K562 (cell line): ENCODE measurements at regions not wholly inside any gene's neighbourhood (a gene's known extent, or its start where the extent isn't known, plus 50 kb on each side); places are given as distances from the start of the nearest gene placed in this dataset.

ENCODE experiments used
- ATAC-seq: fragments of 200-7000 bp; cut with Tn5 transposase; 3 replicates; pipeline ENCODE4 v1.9.1; 2020; ENCODE audit warnings: moderate library complexity
- BruUV-seq: library from RNA; stranded (reverse); fragments of 400-500 nt; replicated peaks from 2 replicates; lab custom pipeline; 2021; lab: Mats Ljungman, UMichigan
- CTCF ChIA-PET: fragments of 300-600 bp; formaldehyde crosslinking; extraction: SDS; loops from one replicate; lab custom pipeline; 2021; ENCODE audit warnings: low intra/inter-chr PET ratio; lab: Yijun Ruan, JAX
- POLR2A ChIA-PET: fragments of 300-600, 350-650 bp; sonication (Branson Sonifier 250); formaldehyde crosslinking; extraction: SDS; loops from one replicate; lab custom pipeline; 2021; ENCODE audit warnings: antibody characterized with exemption, inconsistent platforms; lab: Yijun Ruan, JAX
- DNase-seq, 4 experiments: peaks; one replicate each; pipeline versions ENCODE4 v3.0.0 to v3.0.0-alpha.2; 2011 to 2018; ENCODE audit warnings: low spot score in 3 of 4, mixed read lengths in 3 of 4; ENCODE audit errors: extremely low read depth in 1 of 4
- FAIRE-seq: peaks from 2 replicates; lab custom pipeline; 2011; peaks lifted over from hg19 to GRCh38; lab: Jason Lieb, UNC
- H2AFZ ChIP-seq: 2 replicates; pipeline ENCODE4 v1.6.0; 2011; ENCODE audit warnings: low read depth, low read length, control low read depth, inconsistent platforms
- H3K27ac ChIP-seq: fragments of 200-600 bp; 3 replicates; pipeline ENCODE4 v1.8.0; 2011; ENCODE audit warnings: low read depth, mild to moderate bottlenecking, control low read depth, inconsistent platforms, low read length, moderate library complexity, mixed read lengths; ENCODE audit errors: extremely low read depth
- H3K27me3 ChIP-seq, 2 experiments: fragments of 300-600 bp in 1 of 2; 2 replicates in 1 of 2; 3 replicates in 1 of 2; pipeline versions ENCODE4 v1.6.0 to v1.8.0; 2011; ENCODE audit warnings: inconsistent platforms in 2 of 2, low read length in 2 of 2, mild to moderate bottlenecking in 1 of 2, mixed read lengths in 1 of 2, moderate library complexity in 1 of 2; ENCODE audit not compliant: control insufficient read depth in 2 of 2, insufficient read depth in 2 of 2
- H3K36me3 ChIP-seq: fragments of 300-600 bp; 3 replicates; pipeline ENCODE4 v1.8.0; 2011; ENCODE audit warnings: mild to moderate bottlenecking, low read length, inconsistent platforms; ENCODE audit not compliant: control insufficient read depth, insufficient read depth
- H3K4me1 ChIP-seq, 2 experiments: fragments of 200-600 bp in 1 of 2; replicated peaks in 1 of 2; 2 replicates in 1 of 2; 3 replicates in 1 of 2; pipeline versions ENCODE4 v1.5.1 to v1.8.0; 2011; ENCODE audit warnings: inconsistent platforms in 2 of 2, low read length in 2 of 2, mild to moderate bottlenecking in 1 of 2, mixed read lengths in 1 of 2, moderate library complexity in 1 of 2; ENCODE audit not compliant: control insufficient read depth in 2 of 2, insufficient read depth in 2 of 2
- H3K4me2 ChIP-seq: 2 replicates; pipeline ENCODE4 v1.6.1; 2011; ENCODE audit warnings: low read length, control low read depth, inconsistent platforms, mixed read lengths; ENCODE audit not compliant: insufficient read depth
- H3K4me3 ChIP-seq: fragments of 200-600 bp; sonication (generic), shearing (Covaris generic); 2 replicates; pipeline ENCODE4 v1.5.1; 2016; ENCODE audit warnings: control low read depth, inconsistent platforms
- H3K79me2 ChIP-seq: fragments of 200-600 bp; 3 replicates; pipeline ENCODE4 v1.8.0; 2011; ENCODE audit warnings: low read length, inconsistent platforms; ENCODE audit not compliant: control insufficient read depth, insufficient read depth
- H3K9ac ChIP-seq, 2 experiments: 2 replicates each; pipeline versions ENCODE4 v1.6.0 to v1.6.1; 2011; ENCODE audit warnings: low read depth in 2 of 2, low read length in 2 of 2, control low read depth in 1 of 2, inconsistent platforms in 1 of 2, mild to moderate bottlenecking in 1 of 2, mixed read lengths in 1 of 2; ENCODE audit not compliant: insufficient read depth in 1 of 2
- H3K9me1 ChIP-seq: one replicate; pipeline ENCODE4 v1.6.0; 2011; ENCODE audit warnings: inconsistent platforms, mild to moderate bottlenecking, low read length, moderate library complexity; ENCODE audit not compliant: control insufficient read depth, insufficient read depth
- H3K9me3 ChIP-seq: replicated peaks from 2 replicates; pipeline ENCODE4 v1.5.1; 2011; ENCODE audit warnings: low read depth, low read length, inconsistent platforms; ENCODE audit not compliant: control insufficient read depth, insufficient read depth
- H4K20me1 ChIP-seq: replicated peaks from 2 replicates; pipeline ENCODE4 v1.6.1; 2011; ENCODE audit warnings: low read length, inconsistent platforms, mixed read lengths; ENCODE audit not compliant: control insufficient read depth, insufficient read depth
- RBFOX2 ChIP-seq: fragments of 200-400 bp; formaldehyde crosslinking; IDR thresholded peaks from 2 replicates; pipeline ENCODE4 v1.6.1; 2017; ENCODE audit warnings: low read depth, mild to moderate bottlenecking, low read length, moderate library complexity
- SMARCC2 ChIP-seq: fragments of 450-650 bp; IDR thresholded peaks from 2 replicates; pipeline ENCODE4 v1.6.1; 2017; ENCODE audit warnings: antibody characterized with exemption, moderate library complexity, mild to moderate bottlenecking, low read depth
- TSC22D4 ChIP-seq: fragments of 450-650 bp; IDR thresholded peaks from 2 replicates; pipeline ENCODE4 v1.6.1; 2016; ENCODE audit warnings: missing genetic modification characterization, missing biosample characterization, control low read depth
- WGBS: fragments of 100-300 bp; shearing (Covaris generic); methylation state at CpG from one replicate; pipeline ENCODE4 v1.1.6; 2016; ENCODE audit warnings: low coverage, mixed read lengths; ENCODE audit not compliant: insufficient coverage; ENCODE audit errors: missing lambda C conversion rate; 5-methylcytosine and 5-hydroxymethylcytosine counted together
- in situ Hi-C: fragments of 300-500 bp; cut with MboI; formaldehyde crosslinking; loops from 4 replicates; pipeline ENCODE4 v1.15.0; 2018; ENCODE audit warnings: inconsistent platforms, mixed read lengths
- intact Hi-C: fragments of 100-400 bp; cut with micrococcal nuclease; formaldehyde crosslinking; loops from 2 replicates; pipeline ENCODE4 v1.14.2; 2022

GRCh38 chr21:43328958-43329691 lies 97.8 kb downstream of the SIK1 start:
- in situ Hi-C loops, result no loop called here
- TF ChIP-seq SMARCC2 (no peak), TSC22D4 (tag) (no peak), RBFOX2 (no peak)
- Histone ChIP-seq H4K20me1 (peaks cover 12% of the 10 kb centered on the region), H3K36me3 (no peaks in the 10 kb centered on the region), H3K27me3 (peaks cover 77 to 88% of the 10 kb centered on the region in 2 experiments), H2AFZ (no peak overlapping the region), H3K4me3 (no peak overlapping the region), H3K9ac (no peak overlapping the region), H3K9me3 (no peaks in the 10 kb centered on the region), H3K27ac (no peak overlapping the region), H3K4me2 (no peak overlapping the region), H3K4me1 (peaks cover 0 to 18% of the 10 kb centered on the region in 2 experiments; a peak in 3 of 5 replicates), H3K9me1 (no peaks in the 10 kb centered on the region), H3K79me2 (no peaks in the 10 kb centered on the region)
- FAIRE-seq (no peak), ATAC-seq (no peak), DNase-seq (no peak)
- CTCF ChIA-PET, result no interaction called here
- whole genome bisulfite sequencing, result under 1% methylated on average over 22 of the region's 22 CpGs
- POLR2A ChIA-PET, result interaction anchor here (0.6 to 1.9 kb wide), 4 partner anchors 10 to 37 kb away, joined by 3 to 8 read pairs (median 3); no protein-coding TSS in a partner anchor
- no TSS peak for BruUV-seq
- intact Hi-C loops, result no loop called here
